ENCODE measurements at regions not wholly inside any gene's neighbourhood (a gene's known extent, or its start where the extent isn't known, plus 50 kb on each side); places are given as distances from the start of the nearest gene placed in this dataset.
"Not testable (repeated sequence)": the region's sequence is repeated elsewhere in the genome, so short reads cannot be mapped to it uniquely, and the experiment has no call there.

GRCh38 chr18:53838746-53839145 is 385.7 kb downstream of the MBD2 start:
- WGBS, 2 donors: 40 to 41% methylated on average over 4 of the region's 4 CpGs
- TF ChIP-seq POLR2A (IDR thresholded peaks at IDR 0.05): no peak
- no peak for TF ChIP-seq CTCF (IDR thresholded peaks at IDR 0.05)
- no peak for DNase-seq (ENCODE audit: low spot score in 2 of 2)

GRCh38 chr18:53821141-53821540 is 403.3 kb downstream of the MBD2 start:
- DNase-seq (ENCODE audit: low spot score in 2 of 2); H3K4me3 ChIP-seq (ENCODE audit: low read depth, poor library complexity, severe bottlenecking); intact Hi-C loops (cut with DNase I; ENCODE audit: low total_unique reads): not testable (repeated sequence)
- WGBS, 2 donors: 36 to 55% methylated on average over 1 of the region's 1 CpG

More at GRCh38 chr18:53838746-53839145, 385.7 kb downstream of the MBD2 start:
- intact Hi-C loops (cut with DNase I; ENCODE audit: low total_unique reads): no loop called here
- H3K4me3 ChIP-seq (ENCODE audit: low read depth, poor library complexity, severe bottlenecking): no peak overlapping the region

- TF ChIP-seq CTCF (IDR thresholded peaks at IDR 0.05) (no peak), POLR2A (IDR thresholded peaks at IDR 0.05) (no peak)
- 83 to 100% methylated on average over 1 of the region's 1 CpG for WGBS, 2 donors
- no peak for DNase-seq (ENCODE audit: low spot score in 2 of 2)
- intact Hi-C loops (cut with DNase I; ENCODE audit: low total_unique reads): no loop called here
- H3K4me3 ChIP-seq (ENCODE audit: low read depth, poor library complexity, severe bottlenecking): no peak overlapping the region
Measured at GRCh38 chr18:53819671-53820070, 404.8 kb downstream of the MBD2 start.

GRCh38 chr18:53819174-53819573 is 405.3 kb downstream of the MBD2 start:
- H3K4me3 ChIP-seq (ENCODE audit: low read depth, poor library complexity, severe bottlenecking): no peak overlapping the region
- intact Hi-C loops (cut with DNase I; ENCODE audit: low total_unique reads): no loop called here
- 71 to 89% methylated on average over 1 of the region's 1 CpG for WGBS, 2 donors
- TF ChIP-seq CTCF (IDR thresholded peaks at IDR 0.05) (no peak), POLR2A (IDR thresholded peaks at IDR 0.05) (no peak)
- no peak for DNase-seq (ENCODE audit: low spot score in 2 of 2)

- WGBS, 2 donors: 80 to 82% methylated on average over 1 of the region's 1 CpG
- DNase-seq (ENCODE audit: low spot score in 2 of 2): no peak
- no peak overlapping the region for H3K4me3 ChIP-seq (ENCODE audit: low read depth, poor library complexity, severe bottlenecking)
- TF ChIP-seq POLR2A (IDR thresholded peaks at IDR 0.05) (no peak), CTCF (IDR thresholded peaks at IDR 0.05) (no peak)
- intact Hi-C loops (cut with DNase I; ENCODE audit: low total_unique reads): no loop called here
Measured at GRCh38 chr18:53817976-53818950, 406.2 kb downstream of the MBD2 start.

GRCh38 chr18:53800171-53800570 is 424.3 kb downstream of the MBD2 start:
- no peak overlapping the region for H3K4me3 ChIP-seq (ENCODE audit: low read depth, poor library complexity, severe bottlenecking)
- no peak for TF ChIP-seq POLR2A (IDR thresholded peaks at IDR 0.05)
- TF ChIP-seq CTCF (IDR thresholded peaks at IDR 0.05): no peak
- intact Hi-C loops (cut with DNase I; ENCODE audit: low total_unique reads): no loop called here
- no peak for DNase-seq (ENCODE audit: low spot score in 2 of 2)
- 80 to 82% methylated on average over 2 of the region's 2 CpGs for WGBS, 2 donors

All from lower leg skin (tissue), 4 donors.